OCI-LY7 (cell line): ENCODE measurements at regions not wholly inside any gene's neighbourhood (a gene's known extent, or its start where the extent isn't known, plus 50 kb on each side); places are given as distances from the start of the nearest gene placed in this dataset.

Experiments used
- BruUV-seq: library from RNA; stranded (reverse); fragments of 400-500 nt; replicated peaks from 2 replicates; lab custom pipeline; 2021; lab: Mats Ljungman, UMichigan
- CTCF ChIA-PET: fragments of 300-600 bp; sonication (Branson Sonifier 250); formaldehyde crosslinking; loops from one replicate; lab custom pipeline; 2022; ENCODE audit warnings: antibody characterized with exemption; ENCODE audit not compliant: unreplicated experiment; lab: Charles Lee
- POLR2A ChIA-PET: fragments of 300-600 bp; sonication (Branson Sonifier 250); formaldehyde crosslinking; loops from one replicate; lab custom pipeline; 2022; ENCODE audit warnings: antibody characterized with exemption; lab: Charles Lee
- DNase-seq: peaks from one replicate; pipeline ENCODE4 v3.0.0-alpha.2; 2015; ENCODE audit warnings: low spot score
- H2AFZ ChIP-seq: fragments of 200-600 bp; sonication (generic), shearing (Covaris generic); 2 replicates; pipeline ENCODE4 v1.6.1; 2014; ENCODE audit warnings: mild to moderate bottlenecking, antibody characterized with exemption, low read length, moderate library complexity
- H3K27ac ChIP-seq: fragments of 200-600 bp; sonication (generic); 2 replicates; pipeline ENCODE4 v1.5.1; 2014; ENCODE audit warnings: mixed run types, low read depth, mild to moderate bottlenecking, moderate library complexity, low read length, inconsistent platforms; ENCODE audit not compliant: poor library complexity, severe bottlenecking
- H3K36me3 ChIP-seq: fragments of 200-600 bp; sonication (generic); 2 replicates; pipeline ENCODE4 v1.6.1; 2014; ENCODE audit warnings: mild to moderate bottlenecking, antibody characterized with exemption, low read length, moderate library complexity, mixed read lengths; ENCODE audit not compliant: insufficient read depth
- H3K4me1 ChIP-seq: fragments of 200-600 bp; sonication (generic); 2 replicates; pipeline ENCODE4 v1.5.1; 2014; ENCODE audit warnings: mild to moderate bottlenecking, low read length; ENCODE audit not compliant: insufficient read depth, poor library complexity, severe bottlenecking
- H3K4me2 ChIP-seq: fragments of 200-600 bp; sonication (generic); 2 replicates; pipeline ENCODE4 v1.6.1; 2014; ENCODE audit warnings: mild to moderate bottlenecking, low read length
- H3K4me3 ChIP-seq: fragments of 200-600 bp; sonication (generic); 2 replicates; pipeline ENCODE4 v1.5.1; 2014; ENCODE audit warnings: mild to moderate bottlenecking, low read depth, low read length; ENCODE audit not compliant: poor library complexity, severe bottlenecking
- H3K79me2 ChIP-seq: fragments of 200-600 bp; sonication (generic); 2 replicates; pipeline ENCODE4 v1.6.1; 2016; ENCODE audit warnings: low read depth, mild to moderate bottlenecking, low read length, moderate library complexity, mixed read lengths; ENCODE audit not compliant: insufficient read depth
- H3K9me2 ChIP-seq: fragments of 200-600 bp; sonication (generic); 2 replicates; pipeline ENCODE4 v1.6.1; 2016; ENCODE audit warnings: mild to moderate bottlenecking, low read length, mixed read lengths; ENCODE audit not compliant: insufficient read depth
- H3K9me3 ChIP-seq: fragments of 200-600 bp; sonication (generic); 2 replicates; pipeline ENCODE4 v1.6.1; 2014; ENCODE audit warnings: mild to moderate bottlenecking, mixed run types, low read length, mixed read lengths
- H4K20me1 ChIP-seq: fragments of 200-600 bp; sonication (generic); 2 replicates; pipeline ENCODE4 v1.6.1; 2014; ENCODE audit warnings: mild to moderate bottlenecking, antibody characterized with exemption, low read length, moderate library complexity, mixed read lengths; ENCODE audit not compliant: insufficient read depth
- EZH2phosphoT487 ChIP-seq: fragments of 200-600 bp; sonication (generic); IDR thresholded peaks from 2 replicates; pipeline ENCODE4 v1.6.1; 2018; ENCODE audit warnings: low read depth, borderline replicate concordance, mild to moderate bottlenecking, mixed run types, antibody characterized with exemption, low read length, moderate library complexity, mixed read lengths
- intact Hi-C: fragments of 100-400 bp; cut with micrococcal nuclease; formaldehyde crosslinking; loops from one replicate; pipeline ENCODE4 v1.10.0; 2022; ENCODE audit not compliant: unreplicated experiment
- TF ChIP-seq, protein P1 (sequence below): fragments of 200-600 bp; sonication (generic); conservative IDR thresholded peaks from 2 replicates; pipeline ENCODE4 v1.5.1; 2014; ENCODE audit warnings: mild to moderate bottlenecking, antibody characterized with exemption, low read length, moderate library complexity, mixed read lengths

DNA sequence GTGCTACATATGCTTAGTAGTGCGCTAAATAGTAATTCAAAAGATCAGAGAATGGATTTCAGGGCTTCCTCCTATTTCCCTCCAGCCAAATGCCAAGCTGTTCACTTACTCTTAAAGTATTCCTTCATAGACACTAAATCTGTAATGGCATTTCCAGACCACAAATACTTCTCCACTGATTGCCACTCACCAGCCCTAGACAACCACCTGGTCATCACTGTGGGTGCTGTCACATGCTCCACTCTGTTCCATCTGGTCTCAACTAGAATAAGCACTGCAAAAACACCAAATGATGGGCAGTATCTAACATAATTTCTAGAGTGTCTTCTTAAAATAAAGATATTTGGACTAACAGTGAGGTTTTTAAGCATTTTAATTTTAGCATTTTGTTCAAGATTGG is 341.3 kb downstream of the AASDHPPT start:
- Histone ChIP-seq H3K4me2 (no peak overlapping the region), H3K36me3 (no peaks in the 10 kb centered on the region), H3K27ac (no peak overlapping the region), H3K9me2 (no peaks in the 10 kb centered on the region), H3K79me2 (no peaks in the 10 kb centered on the region), H3K4me1 (no peaks in the 10 kb centered on the region), H2AFZ (no peak overlapping the region), H4K20me1 (no peaks in the 10 kb centered on the region), H3K4me3 (no peak overlapping the region), H3K9me3 (no peaks in the 10 kb centered on the region)
- DNase-seq = no peak
- TF ChIP-seq, protein P1, sequence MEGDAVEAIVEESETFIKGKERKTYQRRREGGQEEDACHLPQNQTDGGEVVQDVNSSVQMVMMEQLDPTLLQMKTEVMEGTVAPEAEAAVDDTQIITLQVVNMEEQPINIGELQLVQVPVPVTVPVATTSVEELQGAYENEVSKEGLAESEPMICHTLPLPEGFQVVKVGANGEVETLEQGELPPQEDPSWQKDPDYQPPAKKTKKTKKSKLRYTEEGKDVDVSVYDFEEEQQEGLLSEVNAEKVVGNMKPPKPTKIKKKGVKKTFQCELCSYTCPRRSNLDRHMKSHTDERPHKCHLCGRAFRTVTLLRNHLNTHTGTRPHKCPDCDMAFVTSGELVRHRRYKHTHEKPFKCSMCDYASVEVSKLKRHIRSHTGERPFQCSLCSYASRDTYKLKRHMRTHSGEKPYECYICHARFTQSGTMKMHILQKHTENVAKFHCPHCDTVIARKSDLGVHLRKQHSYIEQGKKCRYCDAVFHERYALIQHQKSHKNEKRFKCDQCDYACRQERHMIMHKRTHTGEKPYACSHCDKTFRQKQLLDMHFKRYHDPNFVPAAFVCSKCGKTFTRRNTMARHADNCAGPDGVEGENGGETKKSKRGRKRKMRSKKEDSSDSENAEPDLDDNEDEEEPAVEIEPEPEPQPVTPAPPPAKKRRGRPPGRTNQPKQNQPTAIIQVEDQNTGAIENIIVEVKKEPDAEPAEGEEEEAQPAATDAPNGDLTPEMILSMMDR = no peak
- no peak for TF ChIP-seq EZH2phosphoT487
- CTCF ChIA-PET = no interaction called here
- intact Hi-C loops = no loop called here
- POLR2A ChIA-PET = no interaction called here
- BruUV-seq = no TSS peak

DNA sequence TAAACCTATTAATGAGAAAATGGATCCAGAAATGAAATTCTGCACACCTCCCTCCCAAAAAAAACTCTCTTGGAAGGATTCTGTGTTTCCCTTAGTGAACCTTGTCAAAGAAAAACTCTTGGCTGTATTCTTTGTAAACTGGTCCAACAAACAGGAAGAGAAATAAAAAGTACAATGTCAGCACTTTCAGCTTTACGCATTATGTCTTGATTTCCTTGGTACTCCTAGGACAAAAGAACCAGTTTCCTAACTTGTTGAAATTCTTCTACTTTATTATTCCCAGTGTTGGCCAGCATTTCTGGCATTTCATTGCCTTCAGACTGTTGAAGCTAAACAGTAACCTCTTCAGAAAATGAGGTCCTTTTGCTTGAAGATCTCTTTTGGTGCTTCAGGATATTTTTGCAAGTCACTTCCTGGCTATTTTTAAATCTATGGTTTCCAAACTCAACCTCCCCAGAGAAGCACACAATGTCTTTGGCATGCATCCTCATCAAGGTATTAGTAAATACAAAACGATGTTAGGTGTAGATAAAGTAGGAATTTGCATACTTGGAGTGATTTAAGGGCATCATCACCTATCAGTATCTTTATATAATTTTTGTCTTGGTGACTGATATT is 342.7 kb downstream of the AASDHPPT start:
- no peak overlapping the region for H3K4me3 ChIP-seq
- ChIA-PET CTCF (no interaction called here), POLR2A (no interaction called here)
- no peak overlapping the region for H3K4me2 ChIP-seq
- no peaks in the 10 kb centered on the region for H4K20me1 ChIP-seq
- no peak overlapping the region for H3K27ac ChIP-seq
- intact Hi-C loops = no loop called here
- no TSS peak for BruUV-seq
- no peak for TF ChIP-seq EZH2phosphoT487
- H3K4me1 ChIP-seq = no peaks in the 10 kb centered on the region
- H2AFZ ChIP-seq = no peak overlapping the region
- no peaks in the 10 kb centered on the region for H3K9me3 ChIP-seq
- no peaks in the 10 kb centered on the region for H3K9me2 ChIP-seq
- H3K36me3 ChIP-seq = no peaks in the 10 kb centered on the region
- no peak for DNase-seq
- H3K79me2 ChIP-seq = no peaks in the 10 kb centered on the region

DNA sequence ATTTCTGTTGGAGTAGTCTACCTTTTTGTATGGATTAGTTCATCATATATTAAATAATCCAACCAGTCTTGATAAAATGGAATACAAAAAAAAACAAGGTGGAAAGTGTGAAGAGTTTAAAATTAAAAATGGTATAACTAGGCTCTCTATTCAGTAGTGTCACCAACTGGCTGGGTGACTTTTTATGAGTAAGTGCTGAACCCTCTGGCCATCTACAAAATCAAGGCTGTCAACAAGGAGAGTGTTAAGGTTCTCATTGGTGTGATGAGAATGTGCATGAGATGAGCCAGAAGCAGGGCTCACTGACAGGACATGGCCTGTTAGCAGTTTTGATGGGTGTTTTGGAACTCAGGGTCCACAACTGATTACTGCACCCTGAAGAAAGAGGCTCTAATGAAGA is 343.2 kb downstream of the AASDHPPT start:
- TF ChIP-seq, protein P1 = no peak
- Histone ChIP-seq H3K4me1 (no peaks in the 10 kb centered on the region), H4K20me1 (no peaks in the 10 kb centered on the region), H3K79me2 (no peaks in the 10 kb centered on the region), H2AFZ (no peak overlapping the region), H3K27ac (no peak overlapping the region), H3K4me3 (no peak overlapping the region), H3K4me2 (no peak overlapping the region), H3K36me3 (no peaks in the 10 kb centered on the region), H3K9me2 (no peaks in the 10 kb centered on the region), H3K9me3 (no peaks in the 10 kb centered on the region)
- ChIA-PET CTCF (no interaction called here), POLR2A (no interaction called here)
- no peak for DNase-seq
- no TSS peak for BruUV-seq
- intact Hi-C loops = no loop called here
